Ishikawa (cell line): ENCODE measurements at regions not wholly inside any gene's neighbourhood (a gene's known extent, or its start where the extent isn't known, plus 50 kb on each side); places are given as distances from the start of the nearest gene placed in this dataset.

Experiments
- CEBPB ChIP-seq: IDR thresholded peaks from 2 replicates; pipeline ENCODE4 v1.6.1; 2012
- CREB1 ChIP-seq: IDR thresholded peaks from 2 replicates; pipeline ENCODE4 v1.6.1; 2012; ENCODE audit warnings: low read depth
- EGR1 ChIP-seq: IDR thresholded peaks from 2 replicates; pipeline ENCODE4 v1.6.1; 2012
- EP300 ChIP-seq: IDR thresholded peaks from 2 replicates; pipeline ENCODE4 v1.6.1; 2012; ENCODE audit warnings: borderline replicate concordance
- FOXM1 ChIP-seq: IDR thresholded peaks from 2 replicates; pipeline ENCODE4 v1.6.1; 2012; ENCODE audit warnings: low read depth, borderline replicate concordance
- MAX ChIP-seq: IDR thresholded peaks from 2 replicates; pipeline ENCODE4 v1.6.1; 2012
- NFIC ChIP-seq: IDR thresholded peaks from 2 replicates; pipeline ENCODE4 v1.6.1; 2012
- RAD21 ChIP-seq: IDR thresholded peaks from 2 replicates; pipeline ENCODE4 v1.6.1; 2012; ENCODE audit warnings: low read depth
- TAF1 ChIP-seq: IDR thresholded peaks from 2 replicates; pipeline ENCODE4 v1.6.1; 2012; ENCODE audit warnings: low read depth, mild to moderate bottlenecking
- TCF12 ChIP-seq: IDR thresholded peaks from 2 replicates; pipeline ENCODE4 v1.6.1; 2012; ENCODE audit warnings: low read depth
- TEAD4 ChIP-seq: IDR thresholded peaks from 2 replicates; pipeline ENCODE4 v1.6.1; 2012
- YY1 ChIP-seq: IDR thresholded peaks from 2 replicates; pipeline ENCODE4 v1.6.1; 2012; ENCODE audit warnings: low read depth
- ZBTB7A ChIP-seq: IDR thresholded peaks from 2 replicates; pipeline ENCODE4 v1.6.1; 2012; ENCODE audit warnings: low read depth
- TF ChIP-seq, protein P1 (sequence below): IDR thresholded peaks from 2 replicates; pipeline ENCODE4 v1.6.1; 2012
- TF ChIP-seq, protein P2 (sequence below): IDR thresholded peaks from 2 replicates; pipeline ENCODE4 v1.6.1; 2012; ENCODE audit warnings: low read depth, mild to moderate bottlenecking

DNA sequence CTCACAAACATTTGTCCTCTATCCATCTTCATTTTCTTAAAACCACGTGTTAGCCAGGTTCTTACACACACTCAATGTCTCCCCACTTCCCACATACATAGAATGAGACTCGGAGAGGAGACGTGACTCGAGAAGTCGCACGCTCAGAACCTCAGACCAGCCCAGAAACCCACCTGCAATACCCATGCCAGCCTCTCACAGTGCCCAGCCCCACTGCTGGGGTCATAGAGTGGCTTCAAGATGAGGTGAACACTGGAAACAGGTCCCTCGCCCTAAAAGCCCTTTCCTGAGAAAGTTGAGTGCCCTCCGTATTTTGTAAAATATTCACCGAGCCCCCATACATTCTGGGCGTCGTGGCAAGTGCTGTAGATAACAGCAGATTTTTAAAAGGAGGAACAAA, 487.4 kb downstream of the EIPR1 start:
- TF ChIP-seq YY1 (no peak), TAF1 (no peak), CEBPB (no peak), EGR1 (no peak), ZBTB7A (no peak), NFIC (no peak), TEAD4 (no peak), MAX (no peak), FOXM1 (no peak), TCF12 (no peak), RAD21 (no peak), CREB1 (no peak), EP300 (no peak)
- TF ChIP-seq, protein P1, sequence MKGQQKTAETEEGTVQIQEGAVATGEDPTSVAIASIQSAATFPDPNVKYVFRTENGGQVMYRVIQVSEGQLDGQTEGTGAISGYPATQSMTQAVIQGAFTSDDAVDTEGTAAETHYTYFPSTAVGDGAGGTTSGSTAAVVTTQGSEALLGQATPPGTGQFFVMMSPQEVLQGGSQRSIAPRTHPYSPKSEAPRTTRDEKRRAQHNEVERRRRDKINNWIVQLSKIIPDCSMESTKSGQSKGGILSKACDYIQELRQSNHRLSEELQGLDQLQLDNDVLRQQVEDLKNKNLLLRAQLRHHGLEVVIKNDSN, result no peak
- TF ChIP-seq, protein P2, sequence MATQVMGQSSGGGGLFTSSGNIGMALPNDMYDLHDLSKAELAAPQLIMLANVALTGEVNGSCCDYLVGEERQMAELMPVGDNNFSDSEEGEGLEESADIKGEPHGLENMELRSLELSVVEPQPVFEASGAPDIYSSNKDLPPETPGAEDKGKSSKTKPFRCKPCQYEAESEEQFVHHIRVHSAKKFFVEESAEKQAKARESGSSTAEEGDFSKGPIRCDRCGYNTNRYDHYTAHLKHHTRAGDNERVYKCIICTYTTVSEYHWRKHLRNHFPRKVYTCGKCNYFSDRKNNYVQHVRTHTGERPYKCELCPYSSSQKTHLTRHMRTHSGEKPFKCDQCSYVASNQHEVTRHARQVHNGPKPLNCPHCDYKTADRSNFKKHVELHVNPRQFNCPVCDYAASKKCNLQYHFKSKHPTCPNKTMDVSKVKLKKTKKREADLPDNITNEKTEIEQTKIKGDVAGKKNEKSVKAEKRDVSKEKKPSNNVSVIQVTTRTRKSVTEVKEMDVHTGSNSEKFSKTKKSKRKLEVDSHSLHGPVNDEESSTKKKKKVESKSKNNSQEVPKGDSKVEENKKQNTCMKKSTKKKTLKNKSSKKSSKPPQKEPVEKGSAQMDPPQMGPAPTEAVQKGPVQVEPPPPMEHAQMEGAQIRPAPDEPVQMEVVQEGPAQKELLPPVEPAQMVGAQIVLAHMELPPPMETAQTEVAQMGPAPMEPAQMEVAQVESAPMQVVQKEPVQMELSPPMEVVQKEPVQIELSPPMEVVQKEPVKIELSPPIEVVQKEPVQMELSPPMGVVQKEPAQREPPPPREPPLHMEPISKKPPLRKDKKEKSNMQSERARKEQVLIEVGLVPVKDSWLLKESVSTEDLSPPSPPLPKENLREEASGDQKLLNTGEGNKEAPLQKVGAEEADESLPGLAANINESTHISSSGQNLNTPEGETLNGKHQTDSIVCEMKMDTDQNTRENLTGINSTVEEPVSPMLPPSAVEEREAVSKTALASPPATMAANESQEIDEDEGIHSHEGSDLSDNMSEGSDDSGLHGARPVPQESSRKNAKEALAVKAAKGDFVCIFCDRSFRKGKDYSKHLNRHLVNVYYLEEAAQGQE, result no peak

DNA sequence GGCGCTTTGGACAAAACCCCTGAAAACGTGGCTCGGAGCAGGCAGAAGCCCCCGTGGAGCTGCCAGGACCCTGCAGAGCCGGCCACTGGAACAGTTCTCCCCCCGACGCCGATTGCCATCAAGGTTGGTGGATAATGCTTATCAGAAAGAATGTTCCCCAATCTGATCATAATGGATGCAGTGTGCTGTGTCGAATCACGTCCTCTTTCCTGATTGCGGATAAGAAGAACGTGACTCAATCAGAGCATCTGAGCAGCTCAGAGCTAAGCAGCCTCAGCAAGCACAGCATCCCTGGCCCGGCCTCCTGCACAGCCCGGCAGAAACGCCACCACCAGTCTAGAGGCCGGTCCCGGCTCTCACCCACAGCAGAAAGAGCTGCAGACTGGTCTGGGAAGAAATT, 488.0 kb downstream of the EIPR1 start:
- no peak for TF ChIP-seq RAD21
- TF ChIP-seq, protein P1, result no peak
- no peak for TF ChIP-seq ZBTB7A
- TF ChIP-seq TEAD4, result no peak
- TF ChIP-seq YY1, result no peak
- TF ChIP-seq EGR1, result no peak
- TF ChIP-seq CREB1, result no peak
- TF ChIP-seq, protein P2, result no peak
- no peak for TF ChIP-seq FOXM1
- no peak for TF ChIP-seq TAF1
- TF ChIP-seq TCF12, result no peak
- no peak for TF ChIP-seq NFIC
- TF ChIP-seq CEBPB, result no peak
- no peak for TF ChIP-seq EP300
- TF ChIP-seq MAX, result no peak

- TF ChIP-seq FOXM1, result no peak
- TF ChIP-seq MAX, result no peak
- no peak for TF ChIP-seq RAD21
- no peak for TF ChIP-seq ZBTB7A
- no peak for TF ChIP-seq TAF1
- TF ChIP-seq NFIC, result no peak
- TF ChIP-seq, protein P2, result no peak
- no peak for TF ChIP-seq EGR1
- TF ChIP-seq YY1, result no peak
- no peak for TF ChIP-seq TCF12
- no peak for TF ChIP-seq CREB1
- TF ChIP-seq, protein P1, result no peak
- TF ChIP-seq EP300, result no peak
- no peak for TF ChIP-seq TEAD4
- TF ChIP-seq CEBPB, result no peak
These were observed 488.5 kb downstream of the EIPR1 start for GRCh38 chr2:2889141-2889540.
